Stimulated activated naive CD8-positive, alpha-beta T cell treated with anti-CD3 and anti-CD28 coated beads, Interleukin-15, amount 100 ng/mL, for 72 hours (primary cell): ENCODE measurements at regions not wholly inside any gene's neighbourhood (a gene's known extent, or its start where the extent isn't known, plus 50 kb on each side); places are given as distances from the start of the nearest gene placed in this dataset.
A peak's percentile ranks its signal among the peaks of the same experiment; 100 is the strongest.
"Not testable (repeated sequence)": the region's sequence is repeated elsewhere in the genome, so short reads cannot be mapped to it uniquely, and the experiment has no call there.

ENCODE experiments used
- ATAC-seq: fragments of 150-1000 bp; cut with Tn5 transposase; 2 replicates; pipeline ENCODE4 v1.10.0; 2021; ENCODE audit warnings: mild to moderate bottlenecking, moderate library complexity
- DNase-seq, 2 donors: peaks; one replicate each; pipeline ENCODE4 v3.0.0; 2021 to 2022
- H3K27ac Mint-ChIP-seq, 2 donors: one replicate each; pipeline ENCODE4 v1.8.0; 2022; ENCODE audit warnings: mild to moderate bottlenecking in 2 of 2, mixed read lengths in 2 of 2, moderate library complexity in 2 of 2
- H3K27me3 Mint-ChIP-seq: one replicate; pipeline ENCODE4 v1.8.0; 2022; ENCODE audit warnings: mixed read lengths
- H3K4me1 Mint-ChIP-seq: one replicate; pipeline ENCODE4 v1.8.0; 2022; ENCODE audit warnings: mild to moderate bottlenecking, mixed read lengths
- H3K4me3 Mint-ChIP-seq, 2 donors: one replicate each; pipeline ENCODE4 v1.8.0; 2022; ENCODE audit warnings: mild to moderate bottlenecking in 2 of 2, mixed read lengths in 2 of 2, moderate library complexity in 1 of 2
- H3K9me3 Mint-ChIP-seq, 2 donors: one replicate each; pipeline ENCODE4 v1.8.0; 2022; ENCODE audit warnings: mixed read lengths in 2 of 2

DNA sequence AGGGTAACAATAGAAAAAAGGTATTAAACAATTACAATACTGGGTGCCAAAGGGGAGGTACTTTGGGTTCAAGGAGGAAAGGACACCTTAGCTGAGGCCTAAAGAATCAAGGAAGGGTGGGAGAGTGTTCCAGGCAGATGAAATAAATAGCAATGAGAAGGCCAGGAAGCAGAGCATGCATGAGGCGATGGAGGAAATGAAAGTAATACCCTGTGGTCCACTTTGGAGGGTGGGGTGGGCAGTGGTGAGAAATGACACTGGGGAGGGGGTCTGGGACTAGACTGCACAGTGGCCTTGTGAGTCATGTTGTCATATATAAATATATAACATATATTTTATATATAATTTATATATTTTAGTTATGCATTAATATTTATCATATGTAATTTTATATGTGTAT lies 55.9 kb downstream of the BHLHE40 start:
- H3K27me3 Mint-ChIP-seq = peaks cover 19% of the 10 kb centered on the region
- DNase-seq (no peak), ATAC-seq (no peak)
- H3K4me3 Mint-ChIP-seq = no peak overlapping the region
- H3K4me1 Mint-ChIP-seq = peaks cover 44% of the 10 kb centered on the region
- no peak overlapping the region for H3K27ac Mint-ChIP-seq
- H3K9me3 Mint-ChIP-seq = no peaks in the 10 kb centered on the region

- Mint-ChIP-seq H3K27me3 (peaks cover 11% of the 10 kb centered on the region), H3K9me3 (no peaks in the 10 kb centered on the region), H3K4me3 (no peak overlapping the region), H3K4me1 (peaks cover 45% of the 10 kb centered on the region), H3K27ac (peak overlapping the region in 1 of 2 donors; percentile 48)
- no peak for DNase-seq
- no peak for ATAC-seq
Observed at GRCh38 chr3:5035692-5036391, 56.6 kb downstream of the BHLHE40 start.

DNA sequence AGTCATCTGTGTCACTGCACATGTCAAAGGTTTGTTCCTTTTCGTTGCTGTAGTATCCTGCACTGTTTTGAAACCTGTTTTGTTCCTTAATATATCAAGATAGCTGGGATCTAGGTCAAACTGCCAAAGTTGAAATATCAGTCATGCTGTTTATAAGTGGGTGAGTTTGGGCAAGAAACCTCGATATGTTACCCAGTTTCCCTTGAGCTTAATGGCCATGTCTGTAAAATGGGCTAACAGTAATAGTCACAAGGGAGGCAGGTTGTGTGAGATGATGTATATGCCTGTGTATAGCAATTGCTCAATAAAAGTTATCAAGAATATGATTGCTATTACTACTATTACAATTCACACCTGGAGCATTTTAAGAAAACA lies 57.1 kb downstream of the BHLHE40 start:
- no peak for ATAC-seq
- H3K27ac Mint-ChIP-seq = peak overlapping the region; percentile 48 to 63
- no peaks in the 10 kb centered on the region for H3K9me3 Mint-ChIP-seq
- H3K4me1 Mint-ChIP-seq = peaks cover 45% of the 10 kb centered on the region
- no peak overlapping the region for H3K4me3 Mint-ChIP-seq
- H3K27me3 Mint-ChIP-seq = peaks cover 8% of the 10 kb centered on the region
- no peak for DNase-seq

GRCh38 chr3:5036858-5037257 lies 57.6 kb downstream of the BHLHE40 start:
- no peak for DNase-seq
- Mint-ChIP-seq H3K9me3 (no peaks in the 10 kb centered on the region), H3K4me3 (no peak overlapping the region), H3K27me3 (peaks cover 8% of the 10 kb centered on the region), H3K27ac (peak overlapping the region in 1 of 2 donors; percentile 63), H3K4me1 (peaks cover 45% of the 10 kb centered on the region)
- no peak for ATAC-seq

GRCh38 chr3:5039585-5039984 lies 60.3 kb downstream of the BHLHE40 start:
- H3K27me3 Mint-ChIP-seq = peaks cover 8% of the 10 kb centered on the region
- no peak overlapping the region for H3K27ac Mint-ChIP-seq
- H3K4me3 Mint-ChIP-seq = no peak overlapping the region
- H3K4me1 Mint-ChIP-seq = peaks cover 45% of the 10 kb centered on the region
- ATAC-seq (no peak), DNase-seq (no peak)
- H3K9me3 Mint-ChIP-seq = no peaks in the 10 kb centered on the region

GRCh38 chr3:5041315-5041714 lies 62.1 kb downstream of the BHLHE40 start:
- Mint-ChIP-seq H3K4me1 (peaks cover 35% of the 10 kb centered on the region), H3K9me3 (no peaks in the 10 kb centered on the region), H3K27me3 (peaks cover 6% of the 10 kb centered on the region), H3K4me3 (no peak overlapping the region), H3K27ac (no peak overlapping the region)
- DNase-seq (no peak), ATAC-seq (no peak)

DNA sequence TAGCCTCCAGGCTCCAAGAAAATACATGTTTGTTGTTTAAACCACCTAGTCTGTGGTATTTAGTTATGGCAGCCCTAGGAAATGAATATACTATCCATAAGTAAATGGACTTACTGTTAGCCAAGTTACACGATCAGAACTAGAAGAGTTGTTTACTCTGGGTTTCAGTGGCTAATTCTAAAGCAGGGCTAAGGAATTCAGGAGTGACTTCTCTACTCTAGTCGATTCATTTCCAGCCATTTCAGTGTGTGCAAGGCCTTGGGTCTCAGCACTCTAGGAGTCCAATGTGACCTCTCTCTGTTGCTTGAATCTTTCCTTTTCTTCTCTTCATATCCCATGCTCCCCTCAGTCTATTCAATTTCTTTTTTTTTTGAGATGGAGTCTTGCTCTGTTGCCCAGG lies 66.7 kb downstream of the BHLHE40 start:
- H3K27ac Mint-ChIP-seq = no peak overlapping the region
- DNase-seq = no peak
- ATAC-seq = no peak
- H3K27me3 Mint-ChIP-seq = no peaks in the 10 kb centered on the region
- H3K4me3 Mint-ChIP-seq = no peak overlapping the region
- peaks cover 16 to 17% of the 10 kb centered on the region in 2 donors for H3K9me3 Mint-ChIP-seq
- peaks cover 5% of the 10 kb centered on the region for H3K4me1 Mint-ChIP-seq

DNA sequence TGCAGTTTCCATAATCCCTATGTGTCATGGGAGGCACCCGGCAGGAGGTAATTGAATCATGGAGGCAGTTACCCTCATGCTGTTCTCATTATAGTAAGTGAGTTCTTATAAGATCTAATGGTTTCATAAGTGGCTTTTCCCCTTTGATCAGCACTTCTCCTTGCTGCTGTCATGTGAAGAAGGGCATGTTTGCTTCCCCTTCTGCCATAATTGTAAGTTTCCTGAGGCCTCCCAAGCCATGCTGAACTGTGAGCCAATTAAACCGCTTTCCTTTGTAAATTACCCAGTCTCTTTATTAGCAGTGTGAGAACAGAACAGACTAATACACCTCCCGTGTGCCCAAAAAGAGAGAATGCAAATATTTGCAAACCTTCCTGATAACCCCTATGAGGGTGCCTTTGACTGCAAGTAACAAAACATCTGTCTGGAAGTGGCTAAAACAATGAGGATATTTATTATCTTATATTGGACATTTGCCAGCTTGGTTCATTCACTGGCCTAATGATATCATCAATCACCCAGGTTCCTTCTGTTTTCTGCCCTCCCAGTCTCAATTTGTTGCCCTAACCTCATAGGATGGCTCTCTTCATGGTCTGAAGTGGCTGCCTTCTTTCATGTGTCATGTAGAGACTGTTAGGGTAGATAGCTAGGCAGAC lies 68.7 kb downstream of the BHLHE40 start:
- DNase-seq (no peak), ATAC-seq (no peak)
- Mint-ChIP-seq H3K27me3 (no peaks in the 10 kb centered on the region), H3K9me3 (peaks cover 16 to 17% of the 10 kb centered on the region in 2 donors), H3K4me3 (no peak overlapping the region), H3K4me1 (peaks cover 24% of the 10 kb centered on the region), H3K27ac (no peak overlapping the region)

DNA sequence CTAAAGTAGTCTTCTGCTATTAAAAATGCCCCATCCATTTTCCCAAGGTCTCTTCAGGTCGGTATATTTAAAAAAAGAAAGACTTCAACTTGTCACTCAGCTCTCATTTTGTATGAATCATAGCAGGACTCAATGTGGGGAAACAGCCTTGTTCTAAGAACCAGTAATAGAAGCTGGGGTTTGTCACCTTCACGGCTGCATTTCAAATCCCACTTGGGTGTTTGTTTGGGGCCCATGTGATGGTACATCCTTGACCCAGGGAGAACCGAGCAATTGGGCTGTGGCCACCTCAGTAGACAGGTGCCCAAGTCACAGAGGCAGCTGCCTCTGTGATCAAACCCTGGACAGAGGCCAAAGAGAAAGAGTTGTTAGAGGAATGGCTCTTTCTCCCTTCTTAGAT lies 70.3 kb upstream of the ARL8B start:
- Mint-ChIP-seq H3K4me1 (peaks cover 51% of the 10 kb centered on the region), H3K9me3 (peaks cover 16 to 17% of the 10 kb centered on the region in 2 donors), H3K27ac (peak overlapping the region; percentile 50 to 63), H3K27me3 (no peaks in the 10 kb centered on the region), H3K4me3 (peak overlapping the region; percentile 4 to 10)
- peak; percentile 18 to 45 for DNase-seq
- ATAC-seq = peak; percentile 83

GRCh38 chr3:5052247-5052646 lies 69.8 kb upstream of the ARL8B start:
- Mint-ChIP-seq H3K9me3 (peaks cover 16 to 17% of the 10 kb centered on the region in 2 donors), H3K4me1 (peaks cover 55% of the 10 kb centered on the region), H3K4me3 (no peak overlapping the region), H3K27ac (peak overlapping the region in 1 of 2 donors; percentile 3), H3K27me3 (no peaks in the 10 kb centered on the region)
- DNase-seq (no peak), ATAC-seq (no peak)

DNA sequence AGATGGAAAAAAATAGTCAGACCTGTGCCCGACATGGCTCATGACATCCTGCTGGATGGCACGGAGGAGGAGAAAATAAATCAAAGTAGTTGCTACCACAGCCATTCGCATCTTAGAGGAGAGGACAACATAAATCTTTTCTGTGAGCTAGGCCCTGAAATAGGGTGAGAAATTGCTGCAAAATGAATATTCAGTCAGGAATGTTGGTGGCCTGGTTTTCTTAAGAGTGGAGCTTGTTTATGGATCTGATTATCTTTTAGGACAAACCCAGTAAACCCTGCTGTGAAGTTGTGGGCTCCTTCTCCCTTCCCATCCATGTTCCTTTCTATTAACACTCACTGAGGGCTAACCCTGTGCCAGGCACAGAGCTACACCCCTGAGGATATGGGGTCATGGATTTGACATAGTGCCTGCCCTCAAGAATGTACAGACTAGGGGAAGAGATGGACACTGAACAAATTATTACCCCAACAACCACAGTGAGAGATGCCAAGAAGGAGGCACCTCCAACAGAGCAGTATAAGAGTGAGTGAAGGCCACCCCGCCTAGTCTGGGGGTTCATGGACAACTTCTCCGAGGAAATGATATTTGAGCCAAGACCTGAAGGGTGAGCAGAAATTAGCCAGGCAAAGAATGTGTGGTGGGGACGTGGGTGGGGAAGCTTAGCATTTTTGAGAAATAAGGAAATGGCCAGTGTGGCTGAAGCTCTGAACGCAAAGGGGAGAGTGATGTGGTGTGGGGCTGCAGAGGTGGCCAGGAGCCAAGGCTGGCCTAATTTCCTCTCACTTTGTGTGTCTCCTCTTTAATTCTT lies 68.9 kb upstream of the ARL8B start:
- Mint-ChIP-seq H3K4me3 (no peak overlapping the region), H3K4me1 (peaks cover 63% of the 10 kb centered on the region), H3K9me3 (peaks cover 8 to 9% of the 10 kb centered on the region in 2 donors), H3K27me3 (no peaks in the 10 kb centered on the region), H3K27ac (peak overlapping the region in 1 of 2 donors; percentile 78)
- DNase-seq (no peak), ATAC-seq (no peak)

GRCh38 chr3:5054098-5054497 lies 68.0 kb upstream of the ARL8B start:
- peaks cover 63% of the 10 kb centered on the region for H3K4me1 Mint-ChIP-seq
- peaks cover 7% of the 10 kb centered on the region for H3K27me3 Mint-ChIP-seq
- H3K9me3 Mint-ChIP-seq = peaks cover 0 to under 1% of the 10 kb centered on the region in 2 donors
- no peak overlapping the region for H3K4me3 Mint-ChIP-seq
- DNase-seq (no peak), ATAC-seq (no peak)
- peak overlapping the region in 1 of 2 donors; percentile 34 for H3K27ac Mint-ChIP-seq

DNA sequence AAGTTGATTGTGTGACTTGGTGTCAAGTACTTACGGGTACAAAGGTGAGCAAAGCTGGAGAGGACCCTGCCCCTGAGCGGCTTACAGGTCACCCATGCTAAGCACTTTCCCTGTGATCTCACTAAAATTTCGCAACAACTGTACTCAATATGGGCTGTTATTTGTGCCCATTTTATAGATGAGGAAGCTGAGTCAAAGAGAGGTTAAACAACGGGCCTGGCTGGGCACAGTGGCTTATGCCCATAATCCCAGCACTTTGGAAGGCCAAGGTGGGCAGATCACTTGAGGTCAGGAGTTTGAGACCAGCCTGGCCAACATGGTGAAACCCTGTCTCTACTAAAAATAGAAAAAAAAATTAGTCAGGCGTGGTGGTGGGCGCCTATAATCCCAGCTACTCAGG lies 67.5 kb upstream of the ARL8B start:
- ATAC-seq, H3K9me3 Mint-ChIP-seq, DNase-seq, H3K27ac Mint-ChIP-seq, H3K4me3 Mint-ChIP-seq: not testable (repeated sequence)
- peaks cover 11% of the 10 kb centered on the region for H3K27me3 Mint-ChIP-seq
- peaks cover 63% of the 10 kb centered on the region for H3K4me1 Mint-ChIP-seq

DNA sequence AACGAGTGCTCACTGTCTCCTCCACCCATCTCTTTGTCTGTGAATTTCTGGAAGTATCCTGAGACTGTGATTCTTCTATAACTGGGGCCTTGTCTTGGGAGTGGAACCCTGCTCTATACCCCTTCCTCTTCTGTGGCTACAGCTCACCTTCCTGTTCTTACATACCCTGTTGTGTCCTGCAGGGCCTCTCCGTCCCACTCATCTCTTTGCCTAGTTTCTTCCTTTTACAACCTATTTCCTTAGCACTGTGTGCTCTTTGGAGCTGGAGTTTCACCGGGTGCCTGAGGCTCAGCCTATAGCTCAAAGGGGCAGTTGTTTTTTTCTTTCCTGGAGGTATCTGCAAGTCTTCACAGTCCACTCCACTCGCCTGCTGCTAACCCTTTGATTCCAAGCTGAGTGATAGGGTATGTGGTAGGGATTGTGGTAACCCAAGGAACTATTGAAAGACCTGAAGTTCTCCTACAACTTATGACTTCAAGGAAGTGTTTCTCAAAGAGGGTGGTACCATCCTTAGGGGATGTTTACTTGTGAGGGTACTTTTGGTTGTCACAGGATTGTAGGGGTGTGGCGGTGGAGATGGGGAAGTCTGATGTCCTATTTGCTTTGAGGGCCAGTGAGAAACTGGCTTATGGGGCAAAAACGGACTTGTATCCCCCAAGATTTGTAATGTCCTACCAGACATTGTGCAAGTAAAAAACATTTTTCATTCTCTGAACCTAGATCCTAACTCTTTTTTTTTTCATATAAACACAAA lies 66.6 kb upstream of the ARL8B start:
- DNase-seq (no peak), ATAC-seq (peak; percentile 56)
- Mint-ChIP-seq H3K4me1 (peaks cover 62% of the 10 kb centered on the region), H3K4me3 (peak overlapping the region; percentile 4 to 27), H3K27ac (peak overlapping the region; percentile 40 to 55), H3K27me3 (peaks cover 20% of the 10 kb centered on the region), H3K9me3 (no peaks in the 10 kb centered on the region)

DNA sequence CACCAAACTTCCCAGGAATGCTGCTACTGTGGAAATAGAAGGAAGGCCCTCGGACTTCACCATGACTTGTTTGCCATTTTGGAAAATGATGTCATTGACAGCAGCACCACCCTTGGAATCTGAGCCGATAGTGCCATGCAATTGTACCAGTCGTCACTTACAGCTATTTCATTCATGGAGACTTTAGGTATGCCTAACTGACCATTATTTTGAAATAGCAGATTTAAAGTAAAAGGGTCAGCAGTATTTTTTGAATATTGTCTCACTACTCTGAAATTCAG lies 66.0 kb upstream of the ARL8B start:
- no peak overlapping the region for H3K4me3 Mint-ChIP-seq
- no peak for DNase-seq
- no peak for ATAC-seq
- H3K27me3 Mint-ChIP-seq = peaks cover 20% of the 10 kb centered on the region
- no peak overlapping the region for H3K27ac Mint-ChIP-seq
- H3K4me1 Mint-ChIP-seq = peaks cover 57% of the 10 kb centered on the region
- H3K9me3 Mint-ChIP-seq = no peaks in the 10 kb centered on the region
